NCI-H2081 treated with DMSO at 0.1 percent for 48 hours (cell line): ENCODE measurements at regions not wholly inside any gene's neighbourhood (a gene's known extent, or its start where the extent isn't known, plus 50 kb on each side); places are given as distances from the start of the nearest gene placed in this dataset.
A peak's percentile ranks its signal among the peaks of the same experiment; 100 is the strongest.
"Not testable (repeated sequence)": the region's sequence is repeated elsewhere in the genome, so short reads cannot be mapped to it uniquely, and the experiment has no call there.

ENCODE experiments used
- DNase-seq: peaks from one replicate; lab custom pipeline; 2025; lab: John Stamatoyannopoulos, UW

GRCh38 chrX:129361576-129361975 lies 161.7 kb downstream of the SMARCA1 start:
- no peak for DNase-seq

GRCh38 chrX:129360175-129360574 lies 163.1 kb downstream of the SMARCA1 start:
- peak; percentile 28 for DNase-seq

GRCh38 chrX:129359269-129359668 lies 164.0 kb downstream of the SMARCA1 start:
- DNase-seq: no peak

GRCh38 chrX:129357428-129357827 lies 165.9 kb downstream of the SMARCA1 start:
- DNase-seq: not testable (repeated sequence)

- DNase-seq: no peak
Measured at GRCh38 chrX:129347291-129347690, 176.0 kb downstream of the SMARCA1 start.

GRCh38 chrX:129346574-129346973 lies 176.7 kb downstream of the SMARCA1 start:
- no peak for DNase-seq

GRCh38 chrX:129337264-129337663 lies 186.0 kb downstream of the SMARCA1 start:
- DNase-seq: not testable (repeated sequence)

- no peak for DNase-seq
Measured at GRCh38 chrX:129323115-129323514, 200.2 kb downstream of the SMARCA1 start.

GRCh38 chrX:129318375-129318774 lies 204.9 kb downstream of the SMARCA1 start:
- DNase-seq: no peak

- DNase-seq: no peak
Measured at GRCh38 chrX:129316461-129316860, 206.8 kb downstream of the SMARCA1 start.

GRCh38 chrX:129310000-129310399 lies 213.3 kb downstream of the SMARCA1 start:
- DNase-seq: no peak

GRCh38 chrX:129262912-129263311 lies 260.4 kb downstream of the SMARCA1 start:
- DNase-seq: no peak

- not testable (repeated sequence) for DNase-seq
Measured at GRCh38 chrX:129255516-129255915, 267.8 kb downstream of the SMARCA1 start.

GRCh38 chrX:129249563-129249962 lies 273.7 kb downstream of the SMARCA1 start:
- DNase-seq: no peak

GRCh38 chrX:129247642-129248041 lies 275.6 kb downstream of the SMARCA1 start:
- DNase-seq: no peak

GRCh38 chrX:129239371-129239770 lies 283.9 kb downstream of the SMARCA1 start:
- no peak for DNase-seq

GRCh38 chrX:129238011-129238410 lies 285.3 kb downstream of the SMARCA1 start:
- no peak for DNase-seq

- no peak for DNase-seq
Measured at GRCh38 chrX:129235903-129236302, 287.4 kb downstream of the SMARCA1 start.

- DNase-seq: no peak
Measured at GRCh38 chrX:129233786-129234185, 289.5 kb downstream of the SMARCA1 start.

GRCh38 chrX:129230850-129231512 lies 292.3 kb downstream of the SMARCA1 start:
- DNase-seq: no peak

- no peak for DNase-seq
Measured at GRCh38 chrX:129230168-129230567, 293.1 kb downstream of the SMARCA1 start.

- DNase-seq: no peak
Measured at GRCh38 chrX:129227366-129227765, 295.9 kb downstream of the SMARCA1 start.

- DNase-seq: peak; percentile 12
Measured at GRCh38 chrX:129193357-129193756, 329.9 kb downstream of the SMARCA1 start.

GRCh38 chrX:129188231-129188630 lies 335.1 kb downstream of the SMARCA1 start:
- no peak for DNase-seq
